ENCODE measurements at regions not wholly inside any gene's neighbourhood (a gene's known extent, or its start where the extent isn't known, plus 50 kb on each side); places are given as distances from the start of the nearest gene placed in this dataset.

DNA sequence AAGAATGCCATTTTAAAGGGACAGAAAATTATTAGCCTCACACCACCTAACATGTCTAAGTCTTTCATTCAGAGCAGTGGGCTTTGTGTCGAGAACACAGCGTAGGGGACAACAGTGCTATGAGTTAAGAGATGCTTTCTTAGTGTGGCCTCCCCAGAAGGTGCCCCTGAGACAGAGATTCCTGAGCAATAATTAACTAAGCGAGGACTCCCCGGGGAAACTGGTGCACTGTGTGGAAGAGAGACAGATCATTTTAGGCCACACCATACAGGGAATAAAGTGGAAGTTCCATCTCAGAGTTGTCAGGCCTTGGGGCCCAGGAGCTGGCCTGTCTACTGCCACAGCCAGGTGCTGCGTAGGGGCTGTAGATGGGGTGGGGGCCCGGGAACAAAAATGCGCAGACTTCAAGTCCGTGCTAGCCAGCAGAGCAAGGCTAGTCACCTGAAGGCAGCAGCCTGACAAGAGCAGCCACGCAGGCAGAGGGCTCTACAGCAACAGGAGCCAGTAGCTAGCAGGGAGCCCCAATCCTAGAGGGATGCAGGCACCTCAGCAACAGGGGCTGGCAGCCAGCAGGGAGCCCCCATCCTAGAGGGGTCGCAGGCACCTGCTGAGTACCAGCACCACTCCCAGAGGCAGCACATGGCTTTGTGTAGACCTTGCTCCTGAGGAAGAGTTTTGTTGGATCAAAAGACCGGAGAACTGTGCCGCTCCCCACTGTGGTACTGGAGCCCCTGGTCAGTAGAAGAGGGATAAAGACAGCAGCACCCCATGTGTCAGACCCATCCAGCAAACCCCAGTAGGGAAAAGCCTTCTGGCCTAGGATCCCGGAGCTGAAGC, 63.0 kb upstream of the NXT1 start:
- Histone ChIP-seq H3K27me3 (ENCODE audit: control insufficient read depth, insufficient read depth, low read length) (no peaks in the 10 kb centered on the region), H3K9ac (no peak overlapping the region), H3K4me3 (ENCODE audit: low read depth, low read length) (no peak overlapping the region), H3K9me3 (ENCODE audit: control insufficient read depth, low read length) (no peaks in the 10 kb centered on the region), H3K4me1 (no peaks in the 10 kb centered on the region), H3K4me2 (ENCODE audit: low read length) (no peak overlapping the region), H3K27ac (no peak overlapping the region), H2AFZ (no peak overlapping the region), H3K36me3 (ENCODE audit: control insufficient read depth, insufficient read depth, low read length) (no peaks in the 10 kb centered on the region), H3K79me2 (no peaks in the 10 kb centered on the region)
- TF ChIP-seq, protein P1, sequence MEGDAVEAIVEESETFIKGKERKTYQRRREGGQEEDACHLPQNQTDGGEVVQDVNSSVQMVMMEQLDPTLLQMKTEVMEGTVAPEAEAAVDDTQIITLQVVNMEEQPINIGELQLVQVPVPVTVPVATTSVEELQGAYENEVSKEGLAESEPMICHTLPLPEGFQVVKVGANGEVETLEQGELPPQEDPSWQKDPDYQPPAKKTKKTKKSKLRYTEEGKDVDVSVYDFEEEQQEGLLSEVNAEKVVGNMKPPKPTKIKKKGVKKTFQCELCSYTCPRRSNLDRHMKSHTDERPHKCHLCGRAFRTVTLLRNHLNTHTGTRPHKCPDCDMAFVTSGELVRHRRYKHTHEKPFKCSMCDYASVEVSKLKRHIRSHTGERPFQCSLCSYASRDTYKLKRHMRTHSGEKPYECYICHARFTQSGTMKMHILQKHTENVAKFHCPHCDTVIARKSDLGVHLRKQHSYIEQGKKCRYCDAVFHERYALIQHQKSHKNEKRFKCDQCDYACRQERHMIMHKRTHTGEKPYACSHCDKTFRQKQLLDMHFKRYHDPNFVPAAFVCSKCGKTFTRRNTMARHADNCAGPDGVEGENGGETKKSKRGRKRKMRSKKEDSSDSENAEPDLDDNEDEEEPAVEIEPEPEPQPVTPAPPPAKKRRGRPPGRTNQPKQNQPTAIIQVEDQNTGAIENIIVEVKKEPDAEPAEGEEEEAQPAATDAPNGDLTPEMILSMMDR (IDR thresholded peaks at IDR 0.05), result no peak

DNA sequence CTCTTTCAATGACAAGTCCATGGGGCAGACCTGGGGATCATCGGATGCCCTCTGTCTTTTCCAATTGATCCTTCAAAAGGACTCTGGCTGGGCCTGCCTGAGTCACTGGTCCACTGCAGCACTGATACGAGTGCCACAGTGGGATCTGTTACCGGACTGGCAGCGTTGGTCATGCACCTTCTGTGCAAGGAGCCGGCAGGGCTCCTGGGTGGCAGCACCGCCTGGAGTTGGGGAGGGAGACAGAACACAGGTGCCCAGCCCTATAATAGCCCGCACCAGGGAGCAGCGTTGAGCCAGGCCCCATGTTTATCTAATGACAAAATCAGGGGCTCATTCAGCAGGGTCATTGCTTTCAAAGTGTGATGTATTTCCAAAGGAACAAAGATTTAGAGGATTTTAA, 64.2 kb upstream of the NXT1 start:
- H3K36me3 ChIP-seq (ENCODE audit: control insufficient read depth, insufficient read depth, low read length), result no peaks in the 10 kb centered on the region
- H3K4me2 ChIP-seq (ENCODE audit: low read length), result no peak overlapping the region
- no peaks in the 10 kb centered on the region for H3K9me3 ChIP-seq (ENCODE audit: control insufficient read depth, low read length)
- no peak overlapping the region for H3K4me3 ChIP-seq (ENCODE audit: low read depth, low read length)
- H3K4me1 ChIP-seq, result no peaks in the 10 kb centered on the region
- no peak overlapping the region for H3K9ac ChIP-seq
- no peak overlapping the region for H2AFZ ChIP-seq
- H3K27me3 ChIP-seq (ENCODE audit: control insufficient read depth, insufficient read depth, low read length), result no peaks in the 10 kb centered on the region
- H3K79me2 ChIP-seq, result no peaks in the 10 kb centered on the region
- TF ChIP-seq, protein P1 (IDR thresholded peaks at IDR 0.05), result no peak
- H3K27ac ChIP-seq, result no peak overlapping the region

DNA sequence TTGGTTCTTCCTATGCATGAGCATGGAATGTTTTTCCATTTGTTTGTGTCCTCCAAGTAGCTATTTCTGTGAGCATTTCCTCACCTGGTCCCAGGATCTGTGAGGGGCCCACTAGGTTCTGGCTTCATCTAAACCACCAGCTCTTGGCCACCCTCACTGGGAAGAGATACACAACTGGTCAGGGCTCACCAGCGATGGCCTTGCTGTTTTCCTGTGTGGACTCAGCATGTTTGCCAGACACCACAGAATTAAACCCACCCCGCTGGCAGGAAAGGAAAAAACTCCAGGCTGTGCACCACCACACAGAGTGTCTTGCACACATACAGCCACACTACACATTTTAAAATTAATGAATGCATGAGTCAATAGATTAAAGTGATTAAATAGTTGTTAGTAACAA, 65.1 kb upstream of the NXT1 start:
- no peak overlapping the region for H2AFZ ChIP-seq
- H3K27me3 ChIP-seq (ENCODE audit: control insufficient read depth, insufficient read depth, low read length), result no peaks in the 10 kb centered on the region
- no peak overlapping the region for H3K9ac ChIP-seq
- H3K4me2 ChIP-seq (ENCODE audit: low read length), result no peak overlapping the region
- TF ChIP-seq, protein P1 (IDR thresholded peaks at IDR 0.05), result no peak
- H3K27ac ChIP-seq, result no peak overlapping the region
- H3K36me3 ChIP-seq (ENCODE audit: control insufficient read depth, insufficient read depth, low read length), result no peaks in the 10 kb centered on the region
- no peak overlapping the region for H3K4me3 ChIP-seq (ENCODE audit: low read depth, low read length)
- H3K9me3 ChIP-seq (ENCODE audit: control insufficient read depth, low read length), result no peaks in the 10 kb centered on the region
- no peaks in the 10 kb centered on the region for H3K4me1 ChIP-seq
- no peaks in the 10 kb centered on the region for H3K79me2 ChIP-seq

DNA sequence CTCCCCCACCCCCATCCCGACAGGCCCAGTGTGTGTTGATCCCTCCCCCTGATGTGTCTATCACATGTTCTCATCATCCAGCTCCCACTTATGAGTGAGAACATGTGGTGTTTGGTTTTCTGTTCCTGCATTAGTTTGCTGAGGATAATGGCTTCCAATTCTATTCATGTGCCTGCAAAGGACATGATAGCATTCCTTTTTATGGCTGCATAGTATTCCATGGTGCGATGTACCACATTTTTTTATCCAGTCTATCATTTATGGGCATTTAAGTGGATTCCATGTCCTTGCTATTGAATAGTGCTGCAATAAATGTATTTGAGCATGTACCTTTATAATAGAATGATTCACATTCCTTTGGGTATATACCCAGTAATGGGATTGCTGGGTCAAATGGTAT, 66.6 kb upstream of the NXT1 start:
- TF ChIP-seq, protein P1 (IDR thresholded peaks at IDR 0.05), result no peak
- no peaks in the 10 kb centered on the region for H3K4me1 ChIP-seq
- no peak overlapping the region for H3K4me2 ChIP-seq (ENCODE audit: low read length)
- no peaks in the 10 kb centered on the region for H3K36me3 ChIP-seq (ENCODE audit: control insufficient read depth, insufficient read depth, low read length)
- no peak overlapping the region for H2AFZ ChIP-seq
- no peak overlapping the region for H3K4me3 ChIP-seq (ENCODE audit: low read depth, low read length)
- H3K9ac ChIP-seq, result no peak overlapping the region
- no peaks in the 10 kb centered on the region for H3K9me3 ChIP-seq (ENCODE audit: control insufficient read depth, low read length)
- no peak overlapping the region for H3K27ac ChIP-seq
- H3K79me2 ChIP-seq, result no peaks in the 10 kb centered on the region
- H3K27me3 ChIP-seq (ENCODE audit: control insufficient read depth, insufficient read depth, low read length), result no peaks in the 10 kb centered on the region
